MCF 10A (cell line): ENCODE measurements at regions not wholly inside any gene's neighbourhood (a gene's known extent, or its start where the extent isn't known, plus 50 kb on each side); places are given as distances from the start of the nearest gene placed in this dataset.
"Not testable (repeated sequence)": the region's sequence is repeated elsewhere in the genome, so short reads cannot be mapped to it uniquely, and the experiment has no call there.

Source experiments
- BruUV-seq: library from RNA; stranded (reverse); fragments of 400-500 nt; replicated peaks from 2 replicates; lab custom pipeline; 2021; lab: Mats Ljungman, UMichigan
- CTCF ChIA-PET: fragments of 300-600 bp; sonication (Branson Sonifier 250); formaldehyde crosslinking; extraction: SDS; loops from one replicate; lab custom pipeline; 2021; ENCODE audit warnings: antibody characterized with exemption, inconsistent platforms; lab: Yijun Ruan, JAX
- POLR2A ChIA-PET: fragments of 300-600, 350-650 bp; sonication (Branson Sonifier 250); formaldehyde crosslinking; extraction: SDS; loops from one replicate; lab custom pipeline; 2020; ENCODE audit warnings: antibody characterized with exemption, inconsistent platforms; lab: Yijun Ruan, JAX
- DNase-seq: peaks from one replicate; pipeline ENCODE4 v3.0.0-alpha.2; 2018; ENCODE audit not compliant: unreplicated experiment
- H3K27ac Mint-ChIP-seq: one replicate; pipeline ENCODE4 v1.8.0; 2022; ENCODE audit warnings: mild to moderate bottlenecking, low read depth, mixed read lengths; ENCODE audit not compliant: unreplicated experiment
- H3K27me3 Mint-ChIP-seq: one replicate; pipeline ENCODE4 v1.8.0; 2022; ENCODE audit warnings: mixed read lengths; ENCODE audit not compliant: insufficient read depth, unreplicated experiment
- H3K36me3 Mint-ChIP-seq: one replicate; pipeline ENCODE4 v1.8.0; 2022; ENCODE audit warnings: mild to moderate bottlenecking, moderate library complexity, mixed read lengths; ENCODE audit not compliant: insufficient read depth, unreplicated experiment
- H3K4me1 Mint-ChIP-seq: one replicate; pipeline ENCODE4 v1.8.0; 2022; ENCODE audit warnings: mixed read lengths; ENCODE audit not compliant: insufficient read depth, unreplicated experiment
- H3K4me3 Mint-ChIP-seq: one replicate; pipeline ENCODE4 v1.8.0; 2022; ENCODE audit warnings: mild to moderate bottlenecking, moderate library complexity, mixed read lengths; ENCODE audit not compliant: unreplicated experiment
- H3K9me3 Mint-ChIP-seq: one replicate; pipeline ENCODE4 v1.8.0; 2022; ENCODE audit warnings: mixed read lengths; ENCODE audit not compliant: unreplicated experiment
- intact Hi-C: fragments of 100-400 bp; cut with micrococcal nuclease; formaldehyde crosslinking; loops from 2 replicates; pipeline ENCODE4 v1.14.1; 2022
- TF ChIP-seq, protein P1 (sequence below): fragments of 200-600 bp; IDR thresholded peaks from one replicate; pipeline ENCODE4 v1.8.0; 2022; ENCODE audit warnings: antibody characterized with exemption, mild to moderate bottlenecking; ENCODE audit not compliant: unreplicated experiment

- H3K36me3 Mint-ChIP-seq, result no peaks in the 10 kb centered on the region
- no peaks in the 10 kb centered on the region for H3K27me3 Mint-ChIP-seq
- peaks cover 14% of the 10 kb centered on the region for H3K4me1 Mint-ChIP-seq
- H3K27ac Mint-ChIP-seq, result no peak overlapping the region
- no peak overlapping the region for H3K4me3 Mint-ChIP-seq
- ChIA-PET POLR2A (interaction anchor here (0.6 to 1.8 kb wide), 4 partner anchors 9 to 609 kb away, joined by 3 to 6 read pairs (median 4); no protein-coding TSS in a partner anchor), CTCF (interaction anchor here (0.7 to 0.8 kb wide), 2 partner anchors 597 to 620 kb away, joined by 3 to 4 read pairs; no protein-coding TSS in a partner anchor)
- intact Hi-C loops, result no loop called here
- TF ChIP-seq, protein P1, sequence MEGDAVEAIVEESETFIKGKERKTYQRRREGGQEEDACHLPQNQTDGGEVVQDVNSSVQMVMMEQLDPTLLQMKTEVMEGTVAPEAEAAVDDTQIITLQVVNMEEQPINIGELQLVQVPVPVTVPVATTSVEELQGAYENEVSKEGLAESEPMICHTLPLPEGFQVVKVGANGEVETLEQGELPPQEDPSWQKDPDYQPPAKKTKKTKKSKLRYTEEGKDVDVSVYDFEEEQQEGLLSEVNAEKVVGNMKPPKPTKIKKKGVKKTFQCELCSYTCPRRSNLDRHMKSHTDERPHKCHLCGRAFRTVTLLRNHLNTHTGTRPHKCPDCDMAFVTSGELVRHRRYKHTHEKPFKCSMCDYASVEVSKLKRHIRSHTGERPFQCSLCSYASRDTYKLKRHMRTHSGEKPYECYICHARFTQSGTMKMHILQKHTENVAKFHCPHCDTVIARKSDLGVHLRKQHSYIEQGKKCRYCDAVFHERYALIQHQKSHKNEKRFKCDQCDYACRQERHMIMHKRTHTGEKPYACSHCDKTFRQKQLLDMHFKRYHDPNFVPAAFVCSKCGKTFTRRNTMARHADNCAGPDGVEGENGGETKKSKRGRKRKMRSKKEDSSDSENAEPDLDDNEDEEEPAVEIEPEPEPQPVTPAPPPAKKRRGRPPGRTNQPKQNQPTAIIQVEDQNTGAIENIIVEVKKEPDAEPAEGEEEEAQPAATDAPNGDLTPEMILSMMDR, result no peak
- no peaks in the 10 kb centered on the region for H3K9me3 Mint-ChIP-seq
- no TSS peak for BruUV-seq
- no peak for DNase-seq
Measured at GRCh38 chr15:21269121-21269520, 171.2 kb downstream of the POTEB3 start.

DNA sequence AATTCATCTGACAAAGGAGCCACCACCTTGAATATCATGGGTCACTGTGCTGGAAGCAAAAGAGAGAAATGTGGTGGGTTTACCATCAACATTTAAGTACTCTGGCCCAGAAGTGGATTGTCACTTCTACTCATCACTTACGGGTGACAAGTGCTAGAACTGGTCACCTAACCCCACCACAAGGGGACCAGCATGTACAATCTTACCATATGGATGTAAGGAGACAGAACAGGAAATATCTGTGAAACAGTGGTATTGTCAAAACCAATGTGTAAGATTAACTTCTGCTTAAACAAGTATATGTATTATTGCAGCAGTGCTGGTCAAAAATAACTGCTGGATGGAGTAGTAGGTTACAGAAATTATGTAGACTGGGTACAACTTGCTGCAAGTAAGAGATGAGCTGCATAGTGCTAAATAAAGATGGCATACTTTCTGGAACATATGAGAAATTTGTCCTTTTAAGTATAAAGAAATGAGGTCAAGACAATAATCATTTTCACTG is 171.8 kb downstream of the POTEB3 start:
- intact Hi-C loops, result no loop called here
- TF ChIP-seq, protein P1, result no peak
- H3K36me3 Mint-ChIP-seq, result no peaks in the 10 kb centered on the region
- POLR2A ChIA-PET, result interaction anchor here (1.0 to 1.8 kb wide), 2 partner anchors 8 to 16 kb away, joined by 4 to 5 read pairs; no protein-coding TSS in a partner anchor
- no peak for DNase-seq
- H3K4me1 Mint-ChIP-seq, result peaks cover 14% of the 10 kb centered on the region
- no peak overlapping the region for H3K27ac Mint-ChIP-seq
- no TSS peak for BruUV-seq
- CTCF ChIA-PET, result no interaction called here
- no peaks in the 10 kb centered on the region for H3K27me3 Mint-ChIP-seq
- H3K9me3 Mint-ChIP-seq, result no peaks in the 10 kb centered on the region
- H3K4me3 Mint-ChIP-seq, result no peak overlapping the region

DNA sequence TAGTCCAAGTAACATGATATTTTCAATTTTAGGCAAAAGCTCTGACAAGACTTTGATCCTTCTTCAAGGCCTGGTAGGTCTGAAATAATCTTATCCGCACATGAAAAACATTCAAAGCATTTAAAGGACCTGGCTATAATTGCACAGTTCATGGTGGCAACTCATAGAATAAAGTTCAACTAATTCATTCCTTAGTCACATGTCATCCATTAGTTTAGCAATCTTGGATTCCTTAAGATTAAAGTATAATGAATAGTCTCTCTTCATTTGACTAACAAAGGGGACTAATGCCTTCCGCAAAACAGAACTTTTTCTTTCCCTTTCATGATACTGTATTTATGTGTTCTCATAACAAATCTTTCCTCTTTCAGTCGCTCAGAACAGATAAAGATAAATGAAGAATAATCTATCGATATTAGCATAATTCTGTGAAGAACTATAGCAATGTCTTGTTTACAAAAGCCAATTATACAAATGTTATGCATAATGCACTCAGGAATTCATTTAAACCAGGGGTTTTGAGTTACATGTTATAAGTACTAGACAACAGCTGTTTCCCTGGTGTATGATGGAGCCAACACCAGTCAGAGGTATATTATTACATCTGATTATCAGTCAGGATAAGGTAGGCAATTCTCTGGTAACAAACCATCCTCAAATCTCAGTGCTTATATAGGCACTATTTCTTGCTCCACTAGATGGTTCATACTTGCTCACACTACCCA is 172.5 kb downstream of the POTEB3 start:
- Mint-ChIP-seq H3K4me1 (peaks cover 14% of the 10 kb centered on the region), H3K27me3 (no peaks in the 10 kb centered on the region), H3K36me3 (no peaks in the 10 kb centered on the region), H3K4me3 (no peak overlapping the region), H3K9me3 (no peaks in the 10 kb centered on the region), H3K27ac (no peak overlapping the region)
- intact Hi-C loops, result no loop called here
- POLR2A ChIA-PET, result interaction anchor here (1.8 kb wide), 1 partner anchor 8 kb away, joined by 5 read pairs; no protein-coding TSS in a partner anchor
- BruUV-seq, result no TSS peak
- CTCF ChIA-PET, result no interaction called here
- DNase-seq, result no peak
- TF ChIP-seq, protein P1, result no peak

DNA sequence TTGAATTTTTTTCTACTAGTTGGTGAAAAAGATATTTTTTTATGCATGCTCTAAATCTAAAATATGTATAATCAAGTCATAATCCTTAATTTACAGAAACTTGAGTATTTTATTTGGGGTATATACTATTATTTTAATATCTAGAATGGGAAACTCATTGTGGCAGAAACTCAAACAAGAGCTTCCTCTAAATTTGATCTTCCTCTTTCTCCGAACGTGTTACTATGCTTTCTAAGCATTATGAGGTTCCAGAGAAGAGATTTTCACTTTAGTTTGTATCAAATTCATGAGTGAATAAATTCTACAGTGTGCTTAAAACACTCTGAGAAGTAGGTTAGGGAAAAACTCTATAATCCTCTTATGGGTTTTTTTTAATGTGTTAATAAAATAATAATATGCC is 173.1 kb downstream of the POTEB3 start:
- BruUV-seq, result no TSS peak
- CTCF ChIA-PET, result no interaction called here
- POLR2A ChIA-PET, result no interaction called here
- Mint-ChIP-seq H3K36me3 (no peaks in the 10 kb centered on the region), H3K27me3 (no peaks in the 10 kb centered on the region), H3K4me1 (peaks cover 13% of the 10 kb centered on the region), H3K9me3 (no peaks in the 10 kb centered on the region), H3K4me3 (no peak overlapping the region), H3K27ac (no peak overlapping the region)
- TF ChIP-seq, protein P1, result no peak
- DNase-seq, result no peak
- intact Hi-C loops, result no loop called here

GRCh38 chr15:21265628-21266027 is 174.7 kb downstream of the POTEB3 start:
- H3K4me1 Mint-ChIP-seq, BruUV-seq, DNase-seq, CTCF ChIA-PET, intact Hi-C loops, POLR2A ChIA-PET, H3K9me3 Mint-ChIP-seq, H3K4me3 Mint-ChIP-seq, H3K27me3 Mint-ChIP-seq, H3K36me3 Mint-ChIP-seq: not testable (repeated sequence)
- H3K27ac Mint-ChIP-seq, result peak overlapping the region; percentile 61
